ENCODE measurements at regions not wholly inside any gene's neighbourhood (a gene's known extent, or its start where the extent isn't known, plus 50 kb on each side); places are given as distances from the start of the nearest gene placed in this dataset.

DNA sequence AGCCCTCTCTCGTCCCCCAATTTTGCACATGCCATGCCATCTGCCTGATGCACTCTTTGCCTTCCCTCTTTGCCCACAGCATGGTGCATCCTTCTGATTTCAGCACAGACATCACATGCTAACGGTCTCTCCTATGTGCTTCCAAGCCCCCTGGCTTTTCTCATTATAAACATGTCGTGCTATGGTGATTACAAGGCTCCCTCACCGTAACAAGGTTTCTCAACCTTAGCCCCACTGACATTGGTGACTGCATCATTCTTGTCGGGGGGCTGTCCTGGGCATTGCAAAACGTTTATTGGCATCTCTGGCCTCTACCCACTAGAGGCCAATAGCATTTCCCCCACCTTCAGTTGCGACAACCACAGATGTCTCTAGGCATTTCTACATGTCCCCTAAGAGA, 187.2 kb downstream of the TFAP2C start:
- no peak for ATAC-seq (ENCODE audit: poor library complexity)
- intact Hi-C loops (cut with DNase I): no loop called here
- DNase-seq: no peak

DNA sequence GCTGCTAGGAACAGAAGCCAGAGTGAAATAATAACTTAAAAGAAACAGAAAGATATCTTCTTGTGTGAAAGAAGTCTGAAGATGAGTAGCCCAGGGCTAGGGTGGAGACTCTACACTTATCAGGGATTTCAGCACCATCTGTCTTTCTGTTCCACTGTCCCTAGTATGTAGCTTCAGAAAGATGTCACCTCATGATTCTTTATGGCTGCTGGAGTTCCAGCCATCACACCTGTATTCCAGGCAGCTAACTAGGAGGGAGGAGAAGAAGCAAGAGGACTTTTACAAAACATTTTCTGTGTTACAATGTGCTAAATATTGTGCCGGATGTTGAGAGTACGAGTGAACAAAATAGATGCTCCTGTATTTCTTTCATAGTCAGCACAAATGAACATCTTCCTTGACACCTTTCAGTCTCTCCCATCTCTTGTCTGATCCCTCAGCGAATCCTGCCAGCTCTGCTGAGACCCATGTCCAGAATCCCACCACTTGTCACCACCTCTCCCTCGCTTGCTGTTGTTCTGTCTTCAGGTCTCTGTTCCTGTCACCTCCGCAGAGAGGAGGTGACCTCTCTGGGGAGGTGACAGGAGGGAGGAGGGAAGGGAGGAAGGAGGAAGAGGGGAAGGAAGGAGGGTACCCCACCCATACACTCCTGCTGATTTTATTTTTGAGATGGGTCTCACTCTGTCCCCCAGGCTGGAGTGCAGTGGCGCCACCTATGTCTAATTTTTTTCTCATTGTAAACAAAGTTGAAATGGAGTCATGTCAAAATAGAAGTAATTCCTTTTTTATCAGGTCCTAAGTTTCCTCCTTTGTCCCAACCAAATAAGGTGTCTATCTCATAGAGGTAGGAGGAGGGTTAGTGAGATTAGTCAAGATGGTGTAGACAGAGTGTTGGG, 188.9 kb downstream of the TFAP2C start:
- intact Hi-C loops (cut with DNase I): no loop called here
- ATAC-seq (ENCODE audit: poor library complexity): no peak

DNA sequence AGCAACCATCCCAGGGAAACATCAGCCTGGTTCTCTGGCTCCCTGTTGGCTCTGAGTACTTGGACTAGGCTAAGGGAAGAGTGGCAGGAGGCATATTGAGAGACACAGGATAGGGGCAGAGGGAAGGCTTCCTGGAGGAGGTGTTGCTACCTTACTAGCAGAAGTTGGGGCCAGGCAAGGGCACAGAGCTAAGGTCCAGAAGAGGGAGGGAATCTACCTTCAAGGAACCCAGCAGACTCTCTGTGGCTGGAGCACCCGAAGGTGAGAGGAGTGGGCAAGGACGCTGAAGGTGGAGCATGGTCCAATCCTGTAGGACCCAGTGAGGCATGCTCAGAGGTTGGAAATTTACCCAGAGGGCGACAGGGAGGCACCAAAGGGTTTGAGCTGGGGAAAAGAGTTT, 191.9 kb downstream of the TFAP2C start:
- ATAC-seq (ENCODE audit: poor library complexity): no peak
- no peak for DNase-seq
- intact Hi-C loops (cut with DNase I): no loop called here

More for the DNA sequence above, 188.9 kb downstream of the TFAP2C start:
- DNase-seq: no peak

DNA sequence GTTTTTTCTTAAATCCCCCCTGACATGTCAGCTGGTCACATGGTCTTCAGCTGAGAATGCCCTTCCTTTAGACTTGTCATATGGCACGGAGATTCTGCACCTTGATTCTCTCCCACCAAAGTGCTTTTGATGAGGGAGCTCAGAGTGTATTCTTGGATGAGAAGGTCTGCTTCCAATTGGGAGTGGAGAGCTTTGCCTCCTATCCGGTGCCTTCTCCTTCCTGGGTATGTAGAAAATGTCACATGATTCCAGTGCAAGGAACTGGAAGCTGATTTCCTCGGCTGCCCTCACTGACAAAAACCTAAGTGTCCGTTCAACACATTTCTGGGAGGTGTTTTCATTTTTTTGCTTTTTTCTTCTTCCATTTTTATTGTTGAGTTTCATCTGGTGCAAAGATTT, 197.2 kb downstream of the TFAP2C start:
- ATAC-seq (ENCODE audit: poor library complexity) (no peak), DNase-seq (no peak)
- intact Hi-C loops (cut with DNase I): no loop called here

DNA sequence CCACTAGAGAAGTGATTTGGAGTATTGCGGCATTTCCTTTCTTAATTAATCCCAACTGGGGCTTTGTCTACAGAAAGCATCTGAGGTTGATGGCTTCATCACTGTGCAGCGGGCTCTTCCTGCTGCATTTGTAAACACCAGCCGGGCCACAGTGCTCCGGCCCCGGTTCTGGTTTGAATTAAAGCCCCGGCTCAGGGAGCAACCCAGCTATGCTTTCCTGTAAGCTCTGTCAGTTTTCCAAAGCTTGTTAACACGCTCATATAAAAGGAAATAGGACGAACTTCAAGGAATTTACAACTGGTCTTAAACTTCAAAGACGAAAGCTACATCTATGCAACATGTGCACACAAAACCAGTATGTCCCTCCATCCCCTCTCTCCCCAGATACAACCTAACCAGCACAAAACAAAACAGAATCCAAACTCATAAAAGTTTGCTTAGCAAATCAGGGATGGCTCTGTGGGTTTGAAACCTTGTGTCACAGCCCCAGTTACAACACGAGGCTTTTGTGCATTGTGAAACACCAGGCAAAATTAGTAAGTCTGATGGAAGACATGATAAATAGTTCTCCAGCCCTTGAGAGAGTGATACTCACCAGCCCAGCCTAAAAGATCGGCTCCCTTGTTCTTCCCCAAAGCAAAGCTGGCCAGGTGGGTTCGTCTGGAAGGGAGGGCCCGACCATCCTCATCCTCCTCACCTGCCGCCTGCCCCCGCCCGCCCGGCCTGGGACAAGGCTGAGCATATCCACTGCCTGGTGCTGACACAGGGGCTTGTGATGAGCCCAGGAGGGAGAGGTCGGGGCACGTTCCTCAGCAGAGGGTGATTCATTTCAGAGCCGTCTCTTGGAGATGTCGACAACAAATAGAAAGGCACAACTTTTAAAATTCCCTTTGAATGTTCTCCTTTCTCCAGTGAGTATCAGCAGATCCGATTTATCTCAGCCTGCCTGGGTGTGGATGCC, 197.9 kb downstream of the TFAP2C start:
- intact Hi-C loops (cut with DNase I): no loop called here
- DNase-seq (no peak), ATAC-seq (ENCODE audit: poor library complexity) (no peak)

DNA sequence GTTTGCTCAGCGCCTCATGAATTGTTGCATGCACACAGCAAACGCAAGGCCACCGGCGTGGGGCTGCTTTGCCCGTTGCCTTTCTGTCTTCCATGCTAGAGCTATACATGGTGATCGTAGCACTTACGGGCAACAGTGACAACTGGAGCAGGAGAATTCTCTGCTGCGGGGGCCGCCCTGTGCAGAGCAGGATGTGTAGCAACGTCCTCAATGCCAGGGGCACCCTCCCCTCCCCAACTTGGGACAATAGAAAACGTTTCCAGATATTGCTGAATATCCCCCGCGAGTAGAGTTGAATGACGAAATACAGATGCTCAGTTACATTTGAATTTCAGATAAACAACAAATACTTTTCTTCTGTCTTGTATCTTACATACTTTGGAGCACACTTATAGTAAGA, 198.7 kb downstream of the TFAP2C start:
- no peak for ATAC-seq (ENCODE audit: poor library complexity)
- intact Hi-C loops (cut with DNase I): no loop called here
- DNase-seq: no peak

DNA sequence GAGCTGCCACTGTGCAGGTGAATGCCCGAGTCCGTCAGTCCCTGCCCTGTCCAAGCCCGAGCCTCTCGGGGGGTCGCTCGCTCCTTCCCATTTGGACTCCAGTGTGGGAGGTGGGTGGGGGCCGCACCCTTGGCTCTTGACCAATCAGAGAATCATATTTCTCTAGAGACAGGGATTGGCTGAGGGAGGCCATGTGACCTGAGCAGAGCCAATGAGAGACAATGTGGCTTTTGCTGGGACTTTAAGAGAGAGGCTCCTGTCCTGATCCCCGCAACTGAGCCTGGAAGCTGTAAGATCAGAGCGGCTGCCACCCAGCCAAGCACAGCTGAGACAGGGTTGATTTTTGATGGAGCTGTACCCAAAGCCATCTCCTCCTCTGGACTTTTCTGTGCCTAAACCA, 199.3 kb downstream of the TFAP2C start:
- DNase-seq: no peak
- ATAC-seq (ENCODE audit: poor library complexity): no peak
- intact Hi-C loops (cut with DNase I): no loop called here

DNA sequence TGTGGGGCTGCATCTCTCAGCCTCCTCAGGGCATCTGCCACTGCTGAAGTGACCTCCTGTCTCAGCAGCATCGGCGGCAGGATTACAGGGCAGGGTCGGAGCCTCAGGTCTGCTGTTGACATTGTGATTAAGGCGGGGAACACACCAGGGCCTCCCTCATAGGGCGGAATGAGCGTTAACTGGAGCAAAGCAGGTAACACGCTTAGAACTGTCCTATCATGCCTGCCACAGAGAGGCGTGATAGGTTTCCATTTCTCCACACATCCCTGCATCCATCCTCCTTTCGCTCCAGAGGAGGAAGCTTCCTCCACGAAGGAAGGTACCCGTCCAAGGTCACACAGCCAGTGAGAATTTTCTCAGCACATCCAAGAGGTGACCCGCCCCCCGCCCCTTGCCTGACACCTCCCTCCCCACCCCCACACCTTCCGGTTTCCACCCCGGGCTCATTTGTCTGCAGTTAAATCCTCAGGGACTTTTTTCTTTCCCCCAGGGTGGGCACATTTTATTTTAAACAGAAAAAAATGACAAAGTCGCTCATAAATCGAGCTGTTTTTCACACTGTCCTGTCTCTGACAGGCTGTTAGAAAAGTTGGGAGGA, 200.8 kb downstream of the TFAP2C start:
- ATAC-seq (ENCODE audit: poor library complexity) (no peak), DNase-seq (no peak)
- intact Hi-C loops (cut with DNase I): no loop called here

DNA sequence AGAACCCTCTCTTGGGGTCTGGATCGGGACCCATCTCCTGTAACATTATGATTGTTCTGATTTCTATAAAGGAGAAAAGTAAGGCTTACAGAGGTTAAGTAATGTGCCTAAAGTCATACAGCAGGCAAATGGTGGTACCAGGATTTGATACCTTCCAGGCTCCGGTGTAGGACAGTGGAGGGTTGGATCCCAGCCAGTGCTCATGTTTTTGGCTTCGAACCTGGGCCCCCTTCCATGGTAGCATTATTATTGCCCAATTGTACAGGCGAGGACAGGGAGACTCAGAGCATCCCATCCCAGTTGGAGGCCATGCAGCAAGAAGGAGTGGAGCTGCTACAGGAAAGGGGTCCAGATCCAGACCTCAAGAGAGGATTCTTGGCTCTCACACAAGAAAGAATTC, 202.7 kb downstream of the TFAP2C start:
- intact Hi-C loops (cut with DNase I): no loop called here
- DNase-seq (no peak), ATAC-seq (ENCODE audit: poor library complexity) (no peak)

DNA sequence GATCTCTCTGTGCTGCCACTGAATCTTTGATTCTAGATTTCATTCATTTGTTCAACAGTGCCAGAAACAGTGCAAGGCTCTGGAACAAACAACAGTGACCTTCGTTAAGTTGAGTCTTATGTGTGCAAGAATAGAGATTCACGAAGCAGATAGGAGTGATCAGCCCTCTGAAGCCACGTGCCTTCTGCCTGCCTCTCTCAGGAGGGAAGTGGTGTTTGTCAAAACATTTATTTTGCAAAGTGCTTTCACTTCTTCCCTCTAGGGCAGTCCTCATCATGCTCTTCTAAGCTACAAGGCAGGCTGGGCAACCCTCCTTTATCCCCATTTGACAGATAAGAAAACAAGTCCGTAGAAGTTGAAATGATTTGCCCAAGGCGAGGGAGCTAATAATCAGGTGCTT, 204.3 kb downstream of the TFAP2C start:
- ATAC-seq (ENCODE audit: poor library complexity) (no peak), DNase-seq (no peak)
- intact Hi-C loops (cut with DNase I): no loop called here

DNA sequence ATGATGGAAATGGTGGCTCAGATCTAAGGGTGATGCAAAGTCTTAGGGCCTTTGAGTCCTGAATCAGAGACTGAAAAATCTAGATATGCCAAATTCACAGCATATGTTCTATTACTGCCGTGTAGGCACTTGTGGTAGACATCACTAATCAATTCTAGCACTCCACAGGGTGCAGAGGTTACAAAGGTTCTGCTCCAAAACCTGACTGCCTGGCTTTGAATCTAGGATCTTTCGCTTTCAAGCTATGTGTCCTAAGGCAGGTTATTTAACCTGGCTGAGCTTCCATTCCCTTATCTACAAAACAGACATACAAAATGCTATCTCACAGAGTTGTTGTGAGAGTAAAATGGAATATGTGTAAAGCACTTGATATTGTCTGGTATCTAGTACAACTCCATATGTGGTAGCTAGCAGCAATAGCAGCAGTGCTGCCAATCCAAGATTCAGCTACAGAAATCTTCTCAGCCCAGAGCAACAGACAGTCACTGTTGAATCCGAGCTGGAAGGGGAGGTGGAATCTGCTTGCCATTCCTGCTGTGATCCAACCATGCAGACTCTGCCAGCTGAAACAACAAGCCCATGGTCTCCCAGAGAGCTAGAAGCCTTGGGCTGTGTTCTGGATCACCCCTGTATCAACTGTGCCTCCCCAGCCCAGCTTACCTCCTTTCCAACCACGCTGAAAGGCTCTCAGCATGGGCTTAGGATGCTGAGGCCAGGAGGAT, 206.9 kb downstream of the TFAP2C start:
- DNase-seq (no peak), ATAC-seq (ENCODE audit: poor library complexity) (no peak)
- intact Hi-C loops (cut with DNase I): no loop called here

DNA sequence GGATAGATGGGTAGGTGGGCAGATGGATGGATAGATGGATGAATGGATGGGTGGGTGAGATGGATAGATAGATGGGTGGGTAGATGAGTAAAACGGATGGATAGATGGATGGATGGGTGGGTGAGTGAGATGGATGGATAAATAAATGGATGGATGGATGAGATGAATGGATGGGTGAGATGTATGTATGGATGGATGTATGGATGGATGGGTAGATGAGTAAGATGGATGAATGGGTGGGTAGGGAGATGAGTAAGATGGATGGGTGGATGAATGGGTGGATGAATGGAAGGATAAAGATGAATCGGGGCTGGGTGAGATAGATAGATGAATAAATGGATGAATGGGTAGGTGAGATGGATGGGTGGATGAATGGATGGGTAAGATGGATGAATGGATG, 210.1 kb downstream of the TFAP2C start:
- intact Hi-C loops (cut with DNase I): no loop called here
- ATAC-seq (ENCODE audit: poor library complexity) (no peak), DNase-seq (no peak)

DNA sequence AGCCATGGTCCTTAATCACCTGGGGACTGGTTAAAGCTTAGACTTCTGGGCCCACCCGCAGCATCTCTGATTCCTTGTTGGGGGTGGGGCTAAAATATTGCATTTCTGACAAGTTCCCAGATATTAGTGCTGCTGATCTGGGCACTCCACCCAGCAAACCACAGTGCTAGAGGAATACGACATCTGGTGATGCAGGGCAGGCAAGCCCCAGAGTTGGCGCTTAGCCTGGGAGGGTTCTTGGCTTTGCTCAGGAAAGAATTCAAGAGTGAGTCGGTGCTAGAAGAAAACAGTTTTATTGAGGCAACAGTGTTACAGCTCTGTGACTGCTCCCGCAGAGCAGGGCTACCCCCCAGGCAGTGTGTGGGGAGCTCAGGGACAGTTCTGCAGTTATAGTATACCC, 210.7 kb downstream of the TFAP2C start:
- DNase-seq: no peak
- intact Hi-C loops (cut with DNase I): no loop called here
- ATAC-seq (ENCODE audit: poor library complexity): no peak

DNA sequence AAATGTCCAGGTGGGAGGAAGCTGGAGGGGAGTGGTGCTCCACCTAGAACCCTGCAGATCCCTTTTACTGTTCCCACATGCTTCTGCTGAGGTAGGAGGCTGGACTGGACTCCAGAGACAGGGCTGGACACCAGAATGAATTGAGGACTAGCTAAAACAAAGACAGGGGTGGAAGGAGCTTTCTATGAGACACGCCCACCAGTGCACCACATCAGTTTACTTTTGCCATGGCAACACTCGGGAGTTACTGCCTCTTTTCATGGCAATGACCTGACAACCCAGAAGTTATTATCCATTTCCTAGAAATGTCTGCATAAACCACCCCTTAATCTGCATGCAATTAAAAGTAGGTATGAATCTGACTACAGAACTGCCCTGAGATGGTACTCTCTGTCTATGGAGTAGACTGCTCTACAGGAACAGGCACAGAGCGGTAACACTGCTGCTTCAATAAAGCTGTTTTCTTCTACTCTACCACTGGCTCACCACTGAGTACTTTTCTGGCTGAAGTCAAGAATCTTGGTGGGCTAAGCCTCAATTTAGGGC, 211.7 kb downstream of the TFAP2C start:
- DNase-seq: no peak
- intact Hi-C loops (cut with DNase I): no loop called here
- no peak for ATAC-seq (ENCODE audit: poor library complexity)

DNA sequence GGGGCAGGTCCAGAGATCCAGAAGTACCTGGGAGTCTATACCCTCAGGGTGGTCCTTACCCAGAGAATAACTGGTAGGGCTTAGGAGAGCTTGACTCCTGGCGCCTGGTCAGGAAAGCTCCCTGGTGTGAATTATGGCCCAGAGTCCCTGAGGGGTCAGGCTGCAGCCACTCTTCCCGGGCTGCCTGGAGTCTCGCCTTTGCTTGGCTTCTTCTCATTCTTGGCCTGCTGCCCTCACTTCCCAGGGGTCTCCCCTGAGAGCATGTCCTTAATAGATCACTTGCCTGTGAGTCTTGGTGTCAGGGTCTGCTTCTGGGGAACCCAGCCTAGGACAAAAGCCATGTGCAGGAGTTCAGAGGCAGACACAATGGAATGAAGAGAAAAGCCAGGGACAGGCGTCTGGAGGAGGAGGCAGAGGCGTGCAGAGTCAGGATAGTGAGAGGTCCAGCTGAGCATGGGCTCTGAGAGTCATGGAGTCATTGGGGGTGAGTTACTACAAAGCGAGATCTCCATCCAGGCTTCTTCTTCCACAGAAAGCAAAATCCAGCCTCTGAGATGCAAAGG, 212.3 kb downstream of the TFAP2C start:
- DNase-seq (no peak), ATAC-seq (ENCODE audit: poor library complexity) (no peak)
- intact Hi-C loops (cut with DNase I): no loop called here

DNA sequence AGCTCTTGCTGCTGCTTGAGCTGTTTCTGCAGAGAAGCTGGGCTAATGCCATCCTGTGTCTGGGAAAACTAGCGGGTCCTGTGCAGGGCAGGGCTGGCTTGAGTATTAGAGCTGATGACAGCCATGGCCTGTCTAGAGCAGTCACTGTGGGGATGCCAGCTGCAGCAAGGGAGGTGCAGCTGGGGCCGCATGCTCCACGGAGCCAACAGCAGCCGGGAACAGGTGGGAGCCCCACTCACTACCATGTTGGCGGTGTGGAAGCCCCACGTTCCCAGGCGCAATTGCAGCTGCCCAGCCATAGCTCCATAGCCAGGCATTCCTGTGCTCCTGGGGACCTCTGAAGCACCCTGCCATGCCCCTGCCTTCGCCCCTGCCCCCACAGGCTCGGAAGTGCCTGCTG, 212.9 kb downstream of the TFAP2C start:
- ATAC-seq (ENCODE audit: poor library complexity) (no peak), DNase-seq (no peak)
- intact Hi-C loops (cut with DNase I): no loop called here

DNA sequence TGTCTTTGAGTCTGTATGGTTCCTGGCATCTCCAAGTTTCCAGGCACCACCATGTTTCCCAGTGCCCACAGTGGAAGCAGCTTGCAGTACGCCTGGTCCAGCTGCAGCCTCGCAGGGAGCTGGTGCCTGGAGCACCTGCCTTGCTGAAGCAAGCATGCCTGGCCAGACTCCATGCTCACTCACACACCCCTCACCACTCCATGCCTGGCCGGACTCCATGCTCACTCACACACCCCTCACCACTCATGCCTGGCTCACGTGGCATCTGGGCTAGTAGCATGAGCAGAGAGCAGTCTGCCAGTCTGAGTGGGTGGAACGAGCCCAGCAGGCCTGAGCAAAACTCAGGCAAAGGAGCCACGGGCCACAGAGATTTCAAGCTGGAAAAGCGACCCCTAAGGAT, 214.3 kb downstream of the TFAP2C start:
- DNase-seq (peak; percentile 41), ATAC-seq (ENCODE audit: poor library complexity) (peak; percentile 43)
- intact Hi-C loops (cut with DNase I): no loop called here

DNA sequence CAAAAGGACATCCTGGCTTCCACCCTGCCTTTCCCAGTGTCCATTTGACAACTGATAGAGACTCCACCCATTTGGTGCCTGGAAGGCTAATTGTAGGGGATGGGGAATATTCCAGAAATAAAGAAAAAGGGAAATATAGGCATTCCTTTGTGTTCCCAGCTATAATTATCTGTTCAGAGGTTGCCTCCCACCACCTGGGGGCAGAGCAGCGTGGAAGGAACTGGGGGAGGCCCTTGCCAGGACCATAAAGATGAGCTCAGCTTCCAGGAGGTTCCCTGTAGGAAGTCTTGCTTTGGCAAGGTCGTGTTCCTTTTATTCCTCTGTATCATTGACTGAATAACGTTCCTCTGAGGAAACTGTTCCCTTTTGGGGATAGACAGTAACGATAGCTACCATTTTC, 214.7 kb downstream of the TFAP2C start:
- ATAC-seq (ENCODE audit: poor library complexity): no peak
- intact Hi-C loops (cut with DNase I): no loop called here

More for the DNA sequence above, 214.7 kb downstream of the TFAP2C start:
- DNase-seq: no peak

Measured in Right ventricle myocardium superior (tissue), 1 donor.